Esophagus muscularis mucosa (tissue), 4 donors: ENCODE measurements at regions not wholly inside any gene's neighbourhood (a gene's known extent, or its start where the extent isn't known, plus 50 kb on each side); places are given as distances from the start of the nearest gene placed in this dataset.
A peak's percentile ranks its signal among the peaks of the same experiment; 100 is the strongest.

Experiments used
- EP300 ChIP-seq: sonication (generic); formaldehyde crosslinking; IDR thresholded peaks from one replicate; pipeline ENCODE4 v1.6.1; 2017; ENCODE audit warnings: antibody characterized with exemption
- POLR2A ChIP-seq: fragments of 450-650 bp; IDR thresholded peaks from one replicate; pipeline ENCODE4 v1.6.1; 2017; ENCODE audit warnings: antibody characterized with exemption, moderate library complexity, mild to moderate bottlenecking, low read depth
- POLR2AphosphoS5 ChIP-seq, 2 donors: sonication (generic); formaldehyde crosslinking; IDR thresholded peaks; one replicate each; pipeline ENCODE4 v1.6.1; 2017; ENCODE audit warnings: antibody characterized with exemption in 2 of 2
- TF ChIP-seq, protein P1 (sequence below), 3 experiments: fragments of 200-600 bp in 2 of 3; fragments of 450-650 bp in 1 of 3; sonication (generic) in 2 of 3; IDR thresholded peaks; one replicate each; pipeline ENCODE4 v1.5.1; 2017 to 2019; ENCODE audit warnings: antibody characterized with exemption in 3 of 3, mild to moderate bottlenecking in 2 of 3, moderate library complexity in 1 of 3

DNA sequence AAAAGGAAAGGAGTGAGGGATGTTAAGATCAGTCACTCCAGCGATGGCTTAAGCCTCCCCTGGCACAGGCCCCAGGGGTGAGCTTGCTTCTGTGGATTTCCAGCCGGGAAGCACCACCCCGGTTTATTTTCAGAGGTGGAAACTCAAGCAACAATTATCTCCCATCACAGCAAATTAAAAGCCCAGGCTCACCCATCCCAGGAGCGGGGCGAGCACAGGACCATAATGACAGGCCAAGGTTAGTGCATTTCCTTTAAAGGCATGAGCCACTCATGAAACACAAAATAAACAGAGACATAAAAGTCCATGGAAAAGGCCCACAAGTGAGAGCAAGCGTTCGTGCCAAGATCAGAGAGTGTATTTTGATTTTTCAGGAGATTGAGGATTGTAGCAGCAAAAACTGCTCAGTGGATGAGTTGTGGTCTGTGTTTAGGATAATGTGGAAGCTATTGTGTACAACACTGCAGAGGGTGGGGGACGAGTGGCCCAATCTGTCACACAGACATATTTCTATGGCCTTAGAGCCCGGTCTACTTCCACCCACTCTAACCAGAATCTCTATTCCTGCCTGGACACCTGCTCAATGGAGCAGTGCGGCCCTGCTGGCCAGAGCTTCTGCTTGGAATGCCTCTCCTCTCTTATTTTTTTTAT, 111.4 kb upstream of the CDC42EP3 start:
- TF ChIP-seq, protein P1, sequence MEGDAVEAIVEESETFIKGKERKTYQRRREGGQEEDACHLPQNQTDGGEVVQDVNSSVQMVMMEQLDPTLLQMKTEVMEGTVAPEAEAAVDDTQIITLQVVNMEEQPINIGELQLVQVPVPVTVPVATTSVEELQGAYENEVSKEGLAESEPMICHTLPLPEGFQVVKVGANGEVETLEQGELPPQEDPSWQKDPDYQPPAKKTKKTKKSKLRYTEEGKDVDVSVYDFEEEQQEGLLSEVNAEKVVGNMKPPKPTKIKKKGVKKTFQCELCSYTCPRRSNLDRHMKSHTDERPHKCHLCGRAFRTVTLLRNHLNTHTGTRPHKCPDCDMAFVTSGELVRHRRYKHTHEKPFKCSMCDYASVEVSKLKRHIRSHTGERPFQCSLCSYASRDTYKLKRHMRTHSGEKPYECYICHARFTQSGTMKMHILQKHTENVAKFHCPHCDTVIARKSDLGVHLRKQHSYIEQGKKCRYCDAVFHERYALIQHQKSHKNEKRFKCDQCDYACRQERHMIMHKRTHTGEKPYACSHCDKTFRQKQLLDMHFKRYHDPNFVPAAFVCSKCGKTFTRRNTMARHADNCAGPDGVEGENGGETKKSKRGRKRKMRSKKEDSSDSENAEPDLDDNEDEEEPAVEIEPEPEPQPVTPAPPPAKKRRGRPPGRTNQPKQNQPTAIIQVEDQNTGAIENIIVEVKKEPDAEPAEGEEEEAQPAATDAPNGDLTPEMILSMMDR (IDR thresholded peaks at IDR 0.05): no peak
- TF ChIP-seq EP300: no peak
- no peak for TF ChIP-seq POLR2A
- peak in 1 of 2 donors; percentile 50 for TF ChIP-seq POLR2AphosphoS5 (IDR thresholded peaks at IDR 0.05)
